ENCODE measurements at regions not wholly inside any gene's neighbourhood (a gene's known extent, or its start where the extent isn't known, plus 50 kb on each side); places are given as distances from the start of the nearest gene placed in this dataset.

GRCh38 chr10:90378524-90379076, 479.2 kb downstream of the HTR7 start:
- ChIA-PET CTCF (no interaction called here), POLR2A (no interaction called here)
- no peaks in the 10 kb centered on the region; the same call in 1 of the 2 replicates for H3K27me3 Mint-ChIP-seq (ENCODE audit: low read depth)
- no peaks in the 10 kb centered on the region for H3K36me3 Mint-ChIP-seq
- H3K4me1 Mint-ChIP-seq = peaks cover 31% of the 10 kb centered on the region
- H3K27ac Mint-ChIP-seq = no peak overlapping the region; the same call in 1 of the 2 replicates
- ATAC-seq (no peak), DNase-seq (ENCODE audit: low spot score) (no peak)
- no peaks in the 10 kb centered on the region for H3K9me3 Mint-ChIP-seq
- H3K4me3 Mint-ChIP-seq = no peak overlapping the region
- TF ChIP-seq NFYB (CRISPR knock-in tag; conservative IDR thresholded peaks at IDR 0.05; ENCODE audit: low read depth) (no peak), E2F4 (CRISPR knock-in tag; IDR thresholded peaks at IDR 0.05; ENCODE audit: borderline replicate concordance, low read depth) (no peak), RORB (CRISPR knock-in tag; IDR thresholded peaks at IDR 0.05) (no peak), EMX1 (CRISPR knock-in tag; IDR thresholded peaks at IDR 0.05) (no peak), TEAD4 (CRISPR knock-in tag; IDR thresholded peaks at IDR 0.05) (no peak), NFATC4 (CRISPR knock-in tag; IDR thresholded peaks at IDR 0.05) (no peak), ZNF263 (CRISPR knock-in tag; IDR thresholded peaks at IDR 0.05; ENCODE audit: low read depth) (no peak), ATF3 (CRISPR knock-in tag; conservative IDR thresholded peaks at IDR 0.05) (no peak), ZNF281 (CRISPR knock-in tag; IDR thresholded peaks at IDR 0.05) (no peak), ZBTB21 (CRISPR knock-in tag; IDR thresholded peaks at IDR 0.05; ENCODE audit: borderline replicate concordance) (no peak), ZNF532 (CRISPR knock-in tag; IDR thresholded peaks at IDR 0.05; ENCODE audit: borderline replicate concordance) (no peak)
- TF ChIP-seq, protein P1, sequence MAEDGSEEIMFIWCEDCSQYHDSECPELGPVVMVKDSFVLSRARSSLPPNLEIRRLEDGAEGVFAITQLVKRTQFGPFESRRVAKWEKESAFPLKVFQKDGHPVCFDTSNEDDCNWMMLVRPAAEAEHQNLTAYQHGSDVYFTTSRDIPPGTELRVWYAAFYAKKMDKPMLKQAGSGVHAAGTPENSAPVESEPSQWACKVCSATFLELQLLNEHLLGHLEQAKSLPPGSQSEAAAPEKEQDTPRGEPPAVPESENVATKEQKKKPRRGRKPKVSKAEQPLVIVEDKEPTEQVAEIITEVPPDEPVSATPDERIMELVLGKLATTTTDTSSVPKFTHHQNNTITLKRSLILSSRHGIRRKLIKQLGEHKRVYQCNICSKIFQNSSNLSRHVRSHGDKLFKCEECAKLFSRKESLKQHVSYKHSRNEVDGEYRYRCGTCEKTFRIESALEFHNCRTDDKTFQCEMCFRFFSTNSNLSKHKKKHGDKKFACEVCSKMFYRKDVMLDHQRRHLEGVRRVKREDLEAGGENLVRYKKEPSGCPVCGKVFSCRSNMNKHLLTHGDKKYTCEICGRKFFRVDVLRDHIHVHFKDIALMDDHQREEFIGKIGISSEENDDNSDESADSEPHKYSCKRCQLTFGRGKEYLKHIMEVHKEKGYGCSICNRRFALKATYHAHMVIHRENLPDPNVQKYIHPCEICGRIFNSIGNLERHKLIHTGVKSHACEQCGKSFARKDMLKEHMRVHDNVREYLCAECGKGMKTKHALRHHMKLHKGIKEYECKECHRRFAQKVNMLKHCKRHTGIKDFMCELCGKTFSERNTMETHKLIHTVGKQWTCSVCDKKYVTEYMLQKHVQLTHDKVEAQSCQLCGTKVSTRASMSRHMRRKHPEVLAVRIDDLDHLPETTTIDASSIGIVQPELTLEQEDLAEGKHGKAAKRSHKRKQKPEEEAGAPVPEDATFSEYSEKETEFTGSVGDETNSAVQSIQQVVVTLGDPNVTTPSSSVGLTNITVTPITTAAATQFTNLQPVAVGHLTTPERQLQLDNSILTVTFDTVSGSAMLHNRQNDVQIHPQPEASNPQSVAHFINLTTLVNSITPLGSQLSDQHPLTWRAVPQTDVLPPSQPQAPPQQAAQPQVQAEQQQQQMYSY (CRISPR knock-in tag; IDR thresholded peaks at IDR 0.05) = no peak
- TF ChIP-seq, protein P2, sequence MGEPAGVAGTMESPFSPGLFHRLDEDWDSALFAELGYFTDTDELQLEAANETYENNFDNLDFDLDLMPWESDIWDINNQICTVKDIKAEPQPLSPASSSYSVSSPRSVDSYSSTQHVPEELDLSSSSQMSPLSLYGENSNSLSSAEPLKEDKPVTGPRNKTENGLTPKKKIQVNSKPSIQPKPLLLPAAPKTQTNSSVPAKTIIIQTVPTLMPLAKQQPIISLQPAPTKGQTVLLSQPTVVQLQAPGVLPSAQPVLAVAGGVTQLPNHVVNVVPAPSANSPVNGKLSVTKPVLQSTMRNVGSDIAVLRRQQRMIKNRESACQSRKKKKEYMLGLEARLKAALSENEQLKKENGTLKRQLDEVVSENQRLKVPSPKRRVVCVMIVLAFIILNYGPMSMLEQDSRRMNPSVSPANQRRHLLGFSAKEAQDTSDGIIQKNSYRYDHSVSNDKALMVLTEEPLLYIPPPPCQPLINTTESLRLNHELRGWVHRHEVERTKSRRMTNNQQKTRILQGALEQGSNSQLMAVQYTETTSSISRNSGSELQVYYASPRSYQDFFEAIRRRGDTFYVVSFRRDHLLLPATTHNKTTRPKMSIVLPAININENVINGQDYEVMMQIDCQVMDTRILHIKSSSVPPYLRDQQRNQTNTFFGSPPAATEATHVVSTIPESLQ (CRISPR knock-in tag; IDR thresholded peaks at IDR 0.05) = no peak
- TF ChIP-seq, protein P3, sequence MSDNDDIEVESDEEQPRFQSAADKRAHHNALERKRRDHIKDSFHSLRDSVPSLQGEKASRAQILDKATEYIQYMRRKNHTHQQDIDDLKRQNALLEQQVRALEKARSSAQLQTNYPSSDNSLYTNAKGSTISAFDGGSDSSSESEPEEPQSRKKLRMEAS (CRISPR knock-in tag; IDR thresholded peaks at IDR 0.05) = no peak

All from WTC11 (cell line).